ENCODE measurements at regions not wholly inside any gene's neighbourhood (a gene's known extent, or its start where the extent isn't known, plus 50 kb on each side); places are given as distances from the start of the nearest gene placed in this dataset.

- TF ChIP-seq, protein P1, sequence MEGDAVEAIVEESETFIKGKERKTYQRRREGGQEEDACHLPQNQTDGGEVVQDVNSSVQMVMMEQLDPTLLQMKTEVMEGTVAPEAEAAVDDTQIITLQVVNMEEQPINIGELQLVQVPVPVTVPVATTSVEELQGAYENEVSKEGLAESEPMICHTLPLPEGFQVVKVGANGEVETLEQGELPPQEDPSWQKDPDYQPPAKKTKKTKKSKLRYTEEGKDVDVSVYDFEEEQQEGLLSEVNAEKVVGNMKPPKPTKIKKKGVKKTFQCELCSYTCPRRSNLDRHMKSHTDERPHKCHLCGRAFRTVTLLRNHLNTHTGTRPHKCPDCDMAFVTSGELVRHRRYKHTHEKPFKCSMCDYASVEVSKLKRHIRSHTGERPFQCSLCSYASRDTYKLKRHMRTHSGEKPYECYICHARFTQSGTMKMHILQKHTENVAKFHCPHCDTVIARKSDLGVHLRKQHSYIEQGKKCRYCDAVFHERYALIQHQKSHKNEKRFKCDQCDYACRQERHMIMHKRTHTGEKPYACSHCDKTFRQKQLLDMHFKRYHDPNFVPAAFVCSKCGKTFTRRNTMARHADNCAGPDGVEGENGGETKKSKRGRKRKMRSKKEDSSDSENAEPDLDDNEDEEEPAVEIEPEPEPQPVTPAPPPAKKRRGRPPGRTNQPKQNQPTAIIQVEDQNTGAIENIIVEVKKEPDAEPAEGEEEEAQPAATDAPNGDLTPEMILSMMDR (IDR thresholded peaks at IDR 0.05; ENCODE audit: low read depth, low read length): no peak
- no peak for TF ChIP-seq POLR2A (IDR thresholded peaks at IDR 0.05; ENCODE audit: extremely low read depth, insufficient read length)
These were observed 196.2 kb downstream of the KLF6 start for GRCh38 chr10:3588816-3589215.
